SK-N-SH treated with all-trans-retinoic acid at 6 μM for 48 hours (cell line): ENCODE measurements at regions not wholly inside any gene's neighbourhood (a gene's known extent, or its start where the extent isn't known, plus 50 kb on each side); places are given as distances from the start of the nearest gene placed in this dataset.
A peak's percentile ranks its signal among the peaks of the same experiment; 100 is the strongest.

Source experiments
- ATAC-seq: fragments of 200-7000 bp; cut with Tn5 transposase; 3 replicates; pipeline ENCODE4 v1.9.1; 2020; ENCODE audit warnings: mild to moderate bottlenecking, moderate library complexity
- BACH2 ChIP-seq: fragments of 250-450 bp; sonication (Bioruptor Pico); IDR thresholded peaks from 2 replicates; pipeline ENCODE4 v1.9.0; 2021; ENCODE audit warnings: mild to moderate bottlenecking, borderline replicate concordance
- CREB5 ChIP-seq: fragments of 250-450 bp; sonication (Bioruptor Pico); IDR thresholded peaks from 2 replicates; pipeline ENCODE4 v1.5.1; 2020; ENCODE audit warnings: low read depth, mild to moderate bottlenecking, moderate library complexity
- CSDC2 ChIP-seq: fragments of 250-450 bp; sonication (Bioruptor Pico); IDR thresholded peaks from 2 replicates; pipeline ENCODE4 v1.5.0; 2020; ENCODE audit warnings: mild to moderate bottlenecking, moderate library complexity
- CSRNP3 ChIP-seq: fragments of 250-450 bp; sonication (Bioruptor Pico); IDR thresholded peaks from 2 replicates; pipeline ENCODE4 v1.5.1; 2021; ENCODE audit warnings: mild to moderate bottlenecking, moderate library complexity
- ESRRG ChIP-seq: fragments of 250-450 bp; sonication (Bioruptor Pico); IDR thresholded peaks from 2 replicates; pipeline ENCODE4 v1.6.1; 2021; ENCODE audit warnings: mild to moderate bottlenecking
- GLIS3 ChIP-seq: fragments of 250-450 bp; sonication (Bioruptor Pico); IDR thresholded peaks from 2 replicates; pipeline ENCODE4 v1.5.0; 2020; ENCODE audit warnings: mild to moderate bottlenecking, moderate library complexity
- ISL1 ChIP-seq: fragments of 250-450 bp; sonication (Bioruptor Pico); IDR thresholded peaks from 2 replicates; pipeline ENCODE4 v2.1.2; 2022; ENCODE audit warnings: mild to moderate bottlenecking, moderate library complexity
- OSR1 ChIP-seq: fragments of 250-450 bp; sonication (Bioruptor Pico); IDR thresholded peaks from 2 replicates; pipeline ENCODE4 v1.8.0; 2022; ENCODE audit warnings: moderate library complexity, mild to moderate bottlenecking, inconsistent platforms
- PATZ1 ChIP-seq: fragments of 250-450 bp; sonication (Bioruptor Pico); IDR thresholded peaks from 2 replicates; pipeline ENCODE4 v1.8.0; 2020; ENCODE audit warnings: mild to moderate bottlenecking, moderate library complexity, borderline replicate concordance
- POU6F1 ChIP-seq: fragments of 250-450 bp; sonication (Bioruptor Pico); IDR thresholded peaks from 2 replicates; pipeline ENCODE4 v1.8.0; 2021; ENCODE audit warnings: low read depth, mild to moderate bottlenecking, moderate library complexity, borderline replicate concordance
- PPARA ChIP-seq: fragments of 250-450 bp; sonication (Bioruptor Pico); IDR thresholded peaks from 2 replicates; pipeline ENCODE4 v1.5.0; 2020; ENCODE audit warnings: mild to moderate bottlenecking, borderline replicate concordance
- RARB ChIP-seq: fragments of 250-450 bp; sonication (Bioruptor Pico); IDR thresholded peaks from 2 replicates; pipeline ENCODE4 v1.8.0; 2021; ENCODE audit warnings: mild to moderate bottlenecking, moderate library complexity
- SNAI2 ChIP-seq: fragments of 250-450 bp; sonication (Bioruptor Pico); IDR thresholded peaks from 2 replicates; pipeline ENCODE4 v1.5.0; 2020; ENCODE audit warnings: mild to moderate bottlenecking, moderate library complexity
- TCF4 ChIP-seq: fragments of 250-450 bp; sonication (Bioruptor Pico); IDR thresholded peaks from 2 replicates; pipeline ENCODE4 v1.8.0; 2021; ENCODE audit warnings: mild to moderate bottlenecking, moderate library complexity, borderline replicate concordance
- TSHZ2 ChIP-seq: fragments of 250-450 bp; sonication (Bioruptor Pico); IDR thresholded peaks from 2 replicates; pipeline ENCODE4 v1.5.0; 2020; ENCODE audit warnings: mild to moderate bottlenecking, moderate library complexity
- ZC3H10 ChIP-seq: fragments of 250-450 bp; sonication (Bioruptor Pico); IDR thresholded peaks from 2 replicates; pipeline ENCODE4 v1.5.1; 2021; ENCODE audit warnings: mild to moderate bottlenecking, moderate library complexity
- ZFP30 ChIP-seq: fragments of 450-650 bp; formaldehyde crosslinking; IDR thresholded peaks from 2 replicates; pipeline ENCODE4 v1.5.0; 2022; ENCODE audit warnings: mild to moderate bottlenecking, moderate library complexity
- ZNF565 ChIP-seq: fragments of 450-650 bp; formaldehyde crosslinking; conservative IDR thresholded peaks from 2 replicates; pipeline ENCODE4 v1.5.0; 2020; ENCODE audit warnings: low read depth, mild to moderate bottlenecking, moderate library complexity
- ZNF70 ChIP-seq: fragments of 450-650 bp; formaldehyde crosslinking; IDR thresholded peaks from 2 replicates; pipeline ENCODE4 v1.5.0; 2020; ENCODE audit warnings: mild to moderate bottlenecking, moderate library complexity

- TF ChIP-seq RARB (CRISPR knock-in tag) (no peak), ESRRG (CRISPR knock-in tag) (no peak), CREB5 (no peak), POU6F1 (CRISPR knock-in tag) (no peak), ZNF70 (CRISPR knock-in tag) (no peak), TCF4 (no peak), CSDC2 (no peak), GLIS3 (CRISPR knock-in tag) (no peak), CSRNP3 (CRISPR knock-in tag) (no peak), PPARA (CRISPR knock-in tag) (no peak), ZC3H10 (no peak), SNAI2 (no peak), PATZ1 (CRISPR knock-in tag) (no peak), ISL1 (no peak), OSR1 (no peak), ZNF565 (CRISPR knock-in tag) (no peak), BACH2 (CRISPR knock-in tag) (no peak), ZFP30 (no peak)
- no peak for ATAC-seq
Observed at GRCh38 chr17:62188713-62189112, 123.6 kb upstream of the MED13 start.

GRCh38 chr17:62187681-62188080 lies 122.6 kb upstream of the MED13 start:
- TF ChIP-seq TCF4: no peak
- no peak for TF ChIP-seq PATZ1 (CRISPR knock-in tag)
- no peak for TF ChIP-seq POU6F1 (CRISPR knock-in tag)
- no peak for TF ChIP-seq RARB (CRISPR knock-in tag)
- TF ChIP-seq ISL1: peak; percentile 45
- no peak for TF ChIP-seq CSDC2
- no peak for TF ChIP-seq GLIS3 (CRISPR knock-in tag)
- TF ChIP-seq TSHZ2: no peak
- TF ChIP-seq ZC3H10: no peak
- TF ChIP-seq, all 23 proteins: peak for 1
- ATAC-seq: peak; percentile 68
